Thyroid gland (tissue), 4 donors: ENCODE measurements at regions not wholly inside any gene's neighbourhood (a gene's known extent, or its start where the extent isn't known, plus 50 kb on each side); places are given as distances from the start of the nearest gene placed in this dataset.

ENCODE experiments used
- DNase-seq, 2 donors: peaks; one replicate each; pipeline ENCODE4 v3.0.0-alpha.2; 2019
- H3K27ac ChIP-seq, 3 donors: fragments of 200-600 bp; sonication (generic); 1 replicate in 2 of 3; 2 replicates in 1 of 3; pipeline ENCODE4 v1.5.1; 2016 to 2019; ENCODE audit warnings: mild to moderate bottlenecking in 1 of 3, moderate library complexity in 1 of 3
- H3K27me3 ChIP-seq: fragments of 200-600 bp; sonication (generic); one replicate; pipeline ENCODE4 v1.5.1; 2019
- H3K36me3 ChIP-seq, 2 donors: fragments of 200-600 bp; sonication (generic); one replicate each; pipeline ENCODE4 v1.5.1; 2016 to 2019
- H3K4me1 ChIP-seq, 2 donors: fragments of 200-600 bp; sonication (generic); one replicate each; pipeline ENCODE4 v1.5.1; 2017 to 2019
- H3K4me3 ChIP-seq, 3 donors: fragments of 200-600 bp; sonication (generic); replicated peaks in 1 of 3; 1 replicate in 2 of 3; 2 replicates in 1 of 3; pipeline ENCODE4 v1.5.1; 2016; ENCODE audit warnings: mild to moderate bottlenecking in 1 of 3
- H3K9me3 ChIP-seq: fragments of 200-600 bp; sonication (generic); one replicate; pipeline ENCODE4 v1.5.1; 2017
- CTCF ChIP-seq, 6 experiments: fragments of 200-600 bp in 3 of 6; fragments of 450-650 bp in 3 of 6; sonication (generic) in 3 of 6; IDR thresholded peaks; one replicate each; pipeline ENCODE4 v1.5.1; 2016 to 2019; ENCODE audit warnings: antibody characterized with exemption in 6 of 6, mild to moderate bottlenecking in 2 of 6, inconsistent platforms in 1 of 6, moderate library complexity in 1 of 6
- POLR2A ChIP-seq, 2 donors: fragments of 450-650 bp; IDR thresholded peaks; one replicate each; pipeline ENCODE4 v1.6.1; 2017; ENCODE audit warnings: antibody characterized with exemption in 2 of 2, mild to moderate bottlenecking in 2 of 2, moderate library complexity in 1 of 2
- WGBS, 2 donors: methylation state at CpG; one replicate each; pipeline ENCODE4 v1.1.5; 2017; 5-methylcytosine and 5-hydroxymethylcytosine counted together
- intact Hi-C: fragments of 100-400 bp; cut with DNase I; formaldehyde crosslinking; loops from one replicate; pipeline ENCODE4 v1.15.1; 2023

- intact Hi-C loops = no loop called here
- Histone ChIP-seq H3K9me3 (no peaks in the 10 kb centered on the region), H3K36me3 (no peaks in the 10 kb centered on the region), H3K27me3 (no peaks in the 10 kb centered on the region), H3K4me3 (no peak overlapping the region), H3K27ac (no peak overlapping the region), H3K4me1 (no peaks in the 10 kb centered on the region)
- no peak for TF ChIP-seq CTCF (IDR thresholded peaks at IDR 0.05)
- TF ChIP-seq POLR2A (IDR thresholded peaks at IDR 0.05) = no peak
- WGBS, 2 donors = 84 to 88% methylated on average over 2 of the region's 2 CpGs
- DNase-seq = no peak
Observed at GRCh38 chr7:124267154-124267553, 234.3 kb upstream of the TMEM229A start.

GRCh38 chr7:124263232-124263827 lies 230.5 kb upstream of the TMEM229A start:
- no peaks in the 10 kb centered on the region for H3K9me3 ChIP-seq
- WGBS, 2 donors = 77 to 78% methylated on average over 4 of the region's 4 CpGs
- no peaks in the 10 kb centered on the region for H3K36me3 ChIP-seq
- H3K4me1 ChIP-seq = no peaks in the 10 kb centered on the region
- H3K4me3 ChIP-seq = no peak overlapping the region
- TF ChIP-seq POLR2A (IDR thresholded peaks at IDR 0.05) = no peak
- no peak for TF ChIP-seq CTCF (IDR thresholded peaks at IDR 0.05)
- H3K27me3 ChIP-seq = no peaks in the 10 kb centered on the region
- DNase-seq = no peak
- intact Hi-C loops = no loop called here
- no peak overlapping the region for H3K27ac ChIP-seq

- Histone ChIP-seq H3K4me3 (no peak overlapping the region), H3K27ac (no peak overlapping the region), H3K36me3 (no peaks in the 10 kb centered on the region), H3K4me1 (no peaks in the 10 kb centered on the region), H3K27me3 (no peaks in the 10 kb centered on the region), H3K9me3 (no peaks in the 10 kb centered on the region)
- intact Hi-C loops = no loop called here
- no peak for DNase-seq
- no peak for TF ChIP-seq POLR2A (IDR thresholded peaks at IDR 0.05)
- no peak for TF ChIP-seq CTCF (IDR thresholded peaks at IDR 0.05)
- WGBS, 2 donors = 60 to 66% methylated on average over 2 of the region's 2 CpGs
Observed at GRCh38 chr7:124261710-124262109, 228.8 kb upstream of the TMEM229A start.

- DNase-seq = no peak
- intact Hi-C loops = no loop called here
- WGBS, 2 donors = 62 to 64% methylated on average over 5 of the region's 5 CpGs
- Histone ChIP-seq H3K36me3 (no peaks in the 10 kb centered on the region), H3K27me3 (no peaks in the 10 kb centered on the region), H3K9me3 (no peaks in the 10 kb centered on the region), H3K4me1 (no peaks in the 10 kb centered on the region), H3K27ac (no peak overlapping the region), H3K4me3 (no peak overlapping the region)
- no peak for TF ChIP-seq POLR2A (IDR thresholded peaks at IDR 0.05)
Observed at GRCh38 chr7:124257638-124258308, 224.9 kb upstream of the TMEM229A start.

- no peaks in the 10 kb centered on the region for H3K9me3 ChIP-seq
- no peak overlapping the region for H3K27ac ChIP-seq
- H3K27me3 ChIP-seq = no peaks in the 10 kb centered on the region
- H3K4me1 ChIP-seq = peaks cover under 1 to 11% of the 10 kb centered on the region in 2 donors
- H3K36me3 ChIP-seq = no peaks in the 10 kb centered on the region
- intact Hi-C loops = no loop called here
- no peak for DNase-seq
- no peak overlapping the region for H3K4me3 ChIP-seq
- 58 to 66% methylated on average over 4 of the region's 4 CpGs for WGBS, 2 donors
- TF ChIP-seq CTCF (IDR thresholded peaks at IDR 0.05) (no peak), POLR2A (IDR thresholded peaks at IDR 0.05) (no peak)
Observed at GRCh38 chr7:124255041-124255655, 222.3 kb upstream of the TMEM229A start.
